ENCODE measurements at regions not wholly inside any gene's neighbourhood (a gene's known extent, or its start where the extent isn't known, plus 50 kb on each side); places are given as distances from the start of the nearest gene placed in this dataset.

GRCh38 chr1:110765640-110766335 lies 91.0 kb upstream of the KCNA3 start:
- DNase-seq (ENCODE audit: low read depth), result peak; percentile 55

DNA sequence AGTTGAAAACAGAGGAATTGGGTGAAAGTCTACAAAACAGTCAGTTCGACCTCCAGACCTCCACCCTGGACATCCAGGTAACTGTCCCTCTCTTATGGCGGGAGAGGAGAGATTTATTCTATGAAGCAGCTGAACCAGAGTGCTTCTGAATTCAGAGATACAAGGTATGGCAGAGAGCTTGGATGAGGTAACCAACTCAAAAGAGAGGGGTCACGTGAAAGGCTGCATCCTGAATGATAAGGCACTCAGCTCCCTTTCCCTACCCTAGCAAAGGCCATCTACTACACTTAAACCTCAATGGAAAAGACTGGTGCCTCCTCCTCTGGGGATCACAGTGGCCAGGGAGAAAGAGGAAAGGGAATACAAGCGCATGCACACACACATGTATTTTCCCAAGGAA lies 88.4 kb upstream of the KCNA3 start:
- no peak for DNase-seq (ENCODE audit: low read depth)

DNA sequence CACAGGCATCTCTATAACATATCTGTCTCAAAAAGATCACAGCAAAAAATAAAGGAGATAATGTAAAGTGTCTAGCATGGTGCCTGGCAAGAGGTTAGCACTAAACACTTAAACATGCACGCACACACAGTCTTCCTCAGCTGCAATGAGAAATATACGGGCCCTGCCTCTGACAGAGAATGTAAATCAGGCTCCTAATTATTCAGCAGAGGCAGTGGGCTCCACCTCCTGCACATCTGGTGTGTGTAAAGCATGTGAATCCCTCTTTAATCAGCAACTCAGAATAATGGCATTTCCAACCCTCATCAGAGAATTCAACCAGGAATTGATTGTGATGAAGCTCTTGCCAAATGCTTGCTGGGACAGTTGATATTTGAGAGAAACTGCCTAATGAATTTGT lies 85.6 kb upstream of the KCNA3 start:
- no peak for DNase-seq (ENCODE audit: low read depth)

DNA sequence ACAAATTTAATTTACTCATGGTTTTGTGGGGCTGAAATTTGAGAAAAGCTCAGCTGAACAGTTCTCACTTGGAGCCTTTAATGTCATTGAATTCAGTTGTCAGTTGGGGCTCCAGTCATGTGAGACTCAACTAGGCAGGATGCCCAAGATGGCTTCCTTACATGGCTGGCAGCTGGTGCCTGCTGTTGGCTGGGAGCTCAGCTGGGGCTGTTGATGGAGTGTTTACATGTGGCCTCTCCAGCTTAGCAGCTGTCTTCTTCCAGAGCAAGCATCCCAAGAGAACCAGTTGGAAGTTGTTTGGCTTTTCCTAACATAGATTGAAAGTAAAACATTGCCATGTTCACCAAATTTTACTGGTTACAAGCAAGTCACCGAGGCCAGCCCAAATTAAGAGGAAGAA lies 81.8 kb upstream of the KCNA3 start:
- DNase-seq (ENCODE audit: low read depth), result no peak

- DNase-seq (ENCODE audit: low read depth), result no peak
Measured at GRCh38 chr1:110752941-110753725, 78.4 kb upstream of the KCNA3 start.

- no peak for DNase-seq (ENCODE audit: low read depth)
Measured at GRCh38 chr1:110750562-110750961, 75.8 kb upstream of the KCNA3 start.

GRCh38 chr1:110749960-110750359 lies 75.2 kb upstream of the KCNA3 start:
- no peak for DNase-seq (ENCODE audit: low read depth)

- peak; percentile 50 for DNase-seq (ENCODE audit: low read depth)
Measured at GRCh38 chr1:110746644-110747259, 72.0 kb upstream of the KCNA3 start.

DNA sequence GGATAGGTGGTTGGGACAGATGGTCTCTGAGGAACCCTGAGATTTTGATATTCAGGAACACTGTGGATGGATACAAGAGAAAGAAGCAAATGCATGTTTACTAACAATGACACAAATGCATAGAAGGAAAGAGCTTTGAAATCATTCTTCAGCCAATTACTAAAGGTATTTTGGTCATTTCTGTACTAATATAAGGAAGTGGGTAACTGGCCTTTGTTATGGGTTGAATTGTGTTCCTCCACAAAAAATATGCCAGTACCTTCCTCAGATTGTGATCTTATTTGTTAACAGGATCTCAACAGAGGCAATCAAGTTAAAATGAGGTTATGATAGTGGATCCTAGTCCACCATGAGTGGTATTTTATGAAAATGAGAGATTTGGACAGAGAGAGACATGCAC lies 68.7 kb upstream of the KCNA3 start:
- no peak for DNase-seq (ENCODE audit: low read depth)

DNA sequence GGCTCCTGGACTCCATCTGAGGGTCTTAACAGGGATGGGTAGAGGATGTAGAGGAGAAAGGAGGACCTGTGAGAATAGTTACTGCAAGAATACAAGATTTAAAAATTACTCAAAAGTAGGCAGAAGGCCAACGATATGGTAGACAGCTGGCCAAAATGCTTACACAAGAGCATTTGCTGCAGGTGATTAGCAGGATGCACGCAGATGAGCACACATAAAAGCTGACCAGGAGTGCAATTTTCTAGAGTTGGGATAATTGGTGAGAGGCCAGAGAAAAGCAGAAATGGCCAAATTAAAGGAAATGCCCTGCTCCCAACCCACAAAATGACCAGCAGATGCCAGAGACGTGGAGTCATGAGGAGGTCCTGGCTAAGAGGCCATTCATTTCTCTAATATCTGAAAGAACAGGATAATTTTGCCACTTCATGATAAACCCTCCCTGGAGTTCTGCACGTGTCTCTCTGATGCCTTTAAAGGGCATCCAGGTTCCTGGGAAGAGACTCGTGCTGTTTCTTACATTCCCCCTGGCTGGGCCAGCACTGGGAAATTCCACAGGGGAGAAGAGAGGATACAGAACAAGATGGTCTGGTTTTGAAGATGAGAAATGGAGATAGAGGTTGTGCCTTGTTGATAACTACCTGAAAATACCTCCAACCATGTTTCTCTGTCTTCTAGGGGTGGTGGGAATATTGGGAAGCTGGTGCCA lies 62.3 kb upstream of the KCNA3 start:
- DNase-seq (ENCODE audit: low read depth), result no peak

DNA sequence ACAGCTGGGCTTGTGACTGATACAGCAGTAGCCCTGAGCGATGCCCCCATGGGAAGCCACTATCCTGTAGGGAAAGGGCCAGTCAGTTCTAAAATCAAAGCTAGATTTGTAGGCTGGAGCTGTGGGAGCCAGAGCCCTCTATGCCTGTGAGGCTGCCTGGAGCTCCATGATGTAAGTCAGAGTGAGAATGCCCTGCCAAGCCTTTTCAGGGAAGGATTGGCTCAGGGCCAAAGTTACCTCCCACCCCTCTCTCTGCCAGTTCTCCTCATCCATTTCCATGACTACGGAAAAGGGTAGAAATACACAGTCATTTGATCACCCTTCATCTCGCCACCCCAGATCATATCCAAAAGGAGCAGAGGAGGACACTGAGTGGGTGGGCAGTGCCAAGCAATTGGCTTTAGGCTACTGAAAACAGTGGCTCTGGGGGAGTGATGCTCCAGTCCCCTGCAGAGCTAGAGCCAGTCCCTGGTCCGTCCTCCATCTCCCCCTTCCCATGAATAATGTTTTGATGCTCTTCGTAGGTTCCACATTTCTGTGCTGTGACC lies 59.5 kb upstream of the KCNA3 start:
- DNase-seq (ENCODE audit: low read depth), result no peak

DNA sequence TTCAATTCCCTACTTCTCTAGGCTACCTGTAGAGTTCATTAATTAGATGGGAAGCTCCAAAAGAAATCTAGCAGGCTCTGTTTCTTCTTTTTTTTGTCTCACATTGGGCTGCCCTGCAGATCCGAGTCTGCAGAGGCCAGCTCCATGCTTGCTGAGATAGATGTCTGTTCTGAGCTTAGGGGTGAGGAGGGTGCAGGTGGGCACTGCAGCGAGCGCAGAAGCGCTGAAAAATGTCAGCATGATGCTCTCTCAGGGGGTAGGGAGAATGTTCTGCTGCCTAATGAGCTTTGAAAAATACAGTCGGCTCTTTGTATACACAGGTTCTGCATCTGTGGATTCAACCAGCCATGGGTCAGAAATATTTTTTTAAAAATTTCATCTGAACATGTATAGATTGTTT lies 56.8 kb upstream of the KCNA3 start:
- no peak for DNase-seq (ENCODE audit: low read depth)

DNA sequence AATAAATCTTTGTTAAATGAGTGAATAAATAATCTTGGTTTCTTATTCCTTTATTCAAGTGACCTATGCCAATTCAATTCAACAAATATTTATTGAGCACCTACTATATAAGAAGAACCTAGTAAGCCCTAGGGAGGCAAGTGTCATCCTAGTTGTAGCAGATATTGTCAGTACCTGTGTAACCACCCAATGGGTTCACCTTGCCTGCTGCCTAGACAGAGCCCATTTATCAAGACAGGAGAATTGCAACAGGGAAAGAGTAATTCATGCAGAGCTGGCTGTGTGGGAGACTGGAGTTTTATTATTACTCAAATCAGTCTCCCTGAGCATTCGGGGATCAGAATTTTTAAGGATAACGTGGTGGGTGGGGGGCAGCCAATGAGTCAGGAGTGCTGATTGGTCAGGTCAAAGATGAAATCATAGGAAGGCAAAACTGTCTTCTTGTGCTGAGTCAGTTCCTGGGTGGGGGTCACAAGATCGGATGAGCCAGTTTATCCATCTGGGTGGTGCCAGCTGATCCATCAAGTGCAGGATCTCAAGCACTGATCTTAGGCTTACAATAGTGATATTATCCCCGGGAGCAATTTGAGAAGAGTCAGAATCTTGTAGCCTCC lies 53.8 kb upstream of the KCNA3 start:
- DNase-seq (ENCODE audit: low read depth), result no peak

DNA sequence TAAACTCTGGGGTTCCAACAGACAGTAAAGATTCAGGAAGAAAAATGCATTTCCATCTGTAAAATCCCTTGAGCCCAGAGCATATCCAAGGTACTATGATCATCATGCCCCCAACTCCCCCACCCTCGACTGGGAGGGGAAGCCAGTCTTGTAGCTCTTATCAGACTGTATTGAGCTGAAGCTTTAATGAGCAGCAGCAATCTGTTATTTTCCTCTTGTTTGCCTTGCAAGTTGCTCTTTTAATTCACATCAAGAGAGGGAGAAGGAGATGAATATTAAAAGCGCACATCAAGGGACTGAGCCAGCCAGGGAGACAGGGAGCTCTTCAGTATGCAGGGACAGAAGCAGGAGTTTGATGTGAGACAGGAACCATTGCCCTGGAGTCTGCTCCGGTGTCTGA lies 52.5 kb upstream of the KCNA3 start:
- DNase-seq (ENCODE audit: low read depth), result no peak

DNA sequence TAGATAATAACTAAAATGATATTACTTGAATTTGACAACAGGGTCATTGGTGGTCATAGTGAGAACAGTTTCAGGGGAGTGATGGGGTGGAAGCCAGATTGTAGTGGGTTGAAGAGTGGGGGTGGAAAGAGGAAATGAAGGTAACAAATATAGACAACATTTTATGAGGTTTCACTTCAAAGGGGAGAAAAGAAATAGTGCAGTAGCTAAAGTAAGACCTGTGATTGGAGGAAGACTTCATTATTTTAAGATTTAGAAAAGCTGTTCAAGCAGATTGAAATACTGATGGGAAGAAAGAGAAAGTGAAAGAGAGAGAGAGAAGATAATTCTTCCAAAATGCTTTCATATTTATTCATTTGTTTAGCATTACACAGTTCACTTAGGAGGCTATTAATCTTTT lies 52.0 kb upstream of the KCNA3 start:
- no peak for DNase-seq (ENCODE audit: low read depth)

All from RPMI7951 (cell line).